G401 (cell line): ENCODE measurements at regions not wholly inside any gene's neighbourhood (a gene's known extent, or its start where the extent isn't known, plus 50 kb on each side); places are given as distances from the start of the nearest gene placed in this dataset.
"Not testable (repeated sequence)": the region's sequence is repeated elsewhere in the genome, so short reads cannot be mapped to it uniquely, and the experiment has no call there.

Experiments used
- DNase-seq: peaks from one replicate; pipeline ENCODE4 v3.0.0-alpha.2; 2015; ENCODE audit warnings: low spot score
- in situ Hi-C: cut with HindIII; loops from 2 replicates; pipeline ENCODE4 v1.10.0; 2016; ENCODE audit warnings: low sequenced_read_pairs, mixed read lengths

DNA sequence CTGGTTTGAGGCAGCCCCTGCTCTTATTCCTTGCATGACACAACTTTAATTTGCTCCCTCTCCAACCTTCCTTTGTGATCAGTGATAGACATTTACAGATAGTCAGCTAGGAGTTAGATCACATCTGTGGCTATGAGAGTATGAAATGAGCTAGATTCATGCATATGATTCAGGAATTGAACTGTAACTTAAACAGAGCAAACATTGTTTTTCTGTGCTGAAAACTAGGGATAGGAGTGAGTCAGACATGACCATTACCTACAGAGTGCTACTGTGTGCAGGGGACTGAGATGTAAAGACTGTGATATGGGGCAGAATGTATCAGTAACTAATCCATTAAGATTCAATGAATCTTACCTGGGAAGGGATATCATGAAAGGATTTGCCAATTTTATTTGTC, 279.4 kb upstream of the SPTLC3 start:
- DNase-seq: no peak
- in situ Hi-C loops: no loop called here

DNA sequence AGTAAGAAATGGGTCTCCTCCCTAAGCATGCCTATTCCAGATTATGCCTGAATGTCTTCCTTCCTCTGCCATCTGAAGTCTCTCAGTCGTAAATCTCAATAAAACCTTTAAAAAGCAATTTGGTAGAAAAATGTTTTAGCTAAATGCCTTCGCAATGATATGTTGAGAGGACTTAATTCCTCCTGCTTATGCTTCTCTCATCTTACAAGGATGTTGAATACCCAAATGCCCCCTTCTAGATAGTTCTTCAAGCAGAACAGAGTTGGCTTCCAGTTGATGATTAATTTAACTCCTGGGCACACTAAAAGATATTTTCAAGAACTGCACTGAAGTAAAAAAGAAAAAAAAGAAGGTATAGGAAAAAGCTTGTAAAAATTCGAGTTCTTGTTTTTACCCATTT, 275.0 kb upstream of the SPTLC3 start:
- no peak for DNase-seq
- in situ Hi-C loops: no loop called here

DNA sequence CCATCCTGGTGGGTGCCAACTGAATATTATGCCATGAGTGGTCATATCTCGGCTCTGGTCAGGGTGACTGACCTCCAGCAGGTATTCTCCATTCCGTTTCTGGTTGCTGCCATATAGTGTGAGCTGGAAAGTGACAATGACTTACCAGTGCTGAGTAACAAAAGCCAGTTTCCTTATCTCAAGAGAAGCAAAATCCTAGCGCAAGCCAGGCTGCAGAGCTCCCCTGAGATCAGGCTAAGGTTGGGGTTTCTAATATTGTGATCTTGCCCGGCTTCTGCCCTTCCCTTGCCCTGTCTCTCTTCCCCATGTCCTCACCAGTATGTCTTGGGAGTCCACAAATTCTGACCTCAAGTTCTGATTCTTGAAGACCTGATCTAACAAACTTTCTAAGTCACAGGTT, 271.3 kb upstream of the SPTLC3 start:
- in situ Hi-C loops: no loop called here

DNA sequence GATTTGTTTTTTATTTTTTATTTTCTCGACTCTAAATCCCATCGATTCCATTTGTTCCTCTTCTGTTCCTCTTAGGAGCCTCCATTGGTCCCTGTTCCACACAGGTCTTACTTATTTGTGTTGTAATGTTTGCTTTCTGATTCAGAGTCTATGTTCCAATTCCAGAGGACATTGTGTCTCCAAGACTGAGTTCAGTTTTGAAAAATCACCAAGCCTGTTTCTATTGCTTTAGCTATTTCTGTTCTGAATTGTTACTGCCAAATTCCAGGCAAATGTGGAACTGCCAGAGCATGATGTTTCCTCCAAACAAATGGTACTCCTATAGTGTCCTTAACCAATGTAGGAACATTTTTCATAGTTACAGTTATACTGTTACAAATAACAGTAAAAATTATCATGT, 270.9 kb upstream of the SPTLC3 start:
- in situ Hi-C loops: no loop called here

More for the DNA sequence above, 271.3 kb upstream of the SPTLC3 start:
- DNase-seq: no peak

DNA sequence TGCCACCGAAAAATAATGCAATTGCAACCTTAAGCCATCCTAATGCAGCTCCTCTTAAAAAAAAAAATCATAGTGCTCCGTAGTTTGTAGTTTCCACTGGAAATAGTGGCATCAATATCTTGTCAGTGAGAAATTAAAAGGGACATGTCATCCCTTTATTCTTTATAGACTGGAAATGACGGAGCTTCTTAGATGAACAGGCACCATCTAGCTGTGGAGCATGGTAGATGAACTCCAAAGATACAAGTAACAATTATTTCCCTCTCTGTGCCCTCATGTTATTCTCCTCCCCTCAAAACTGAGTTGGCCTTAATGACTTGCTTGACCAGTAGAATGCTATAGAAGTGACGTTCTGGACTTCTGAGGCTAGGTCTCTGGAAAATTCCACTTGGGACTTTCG, 268.1 kb upstream of the SPTLC3 start:
- in situ Hi-C loops: no loop called here
- no peak for DNase-seq

More for the DNA sequence above, 270.9 kb upstream of the SPTLC3 start:
- DNase-seq: no peak

DNA sequence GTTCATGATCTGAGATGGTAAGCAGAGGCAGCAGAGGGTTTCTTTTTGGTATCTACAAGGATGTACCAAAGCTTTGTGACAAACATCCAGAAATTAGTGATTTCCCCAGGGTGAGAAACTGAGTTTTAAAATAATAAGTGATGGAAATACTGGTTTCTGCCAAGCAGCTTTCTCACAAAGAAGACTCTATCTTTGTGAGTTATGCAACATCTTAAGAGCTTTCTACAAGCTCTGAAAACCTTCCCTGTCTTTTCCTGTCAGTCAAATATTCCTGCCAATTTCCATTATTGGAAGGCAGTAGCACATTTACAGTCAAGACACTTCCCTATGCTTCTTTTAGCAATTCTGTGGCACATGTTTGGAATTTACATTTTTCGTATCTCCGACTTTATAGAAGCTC, 264.7 kb upstream of the SPTLC3 start:
- in situ Hi-C loops: no loop called here

DNA sequence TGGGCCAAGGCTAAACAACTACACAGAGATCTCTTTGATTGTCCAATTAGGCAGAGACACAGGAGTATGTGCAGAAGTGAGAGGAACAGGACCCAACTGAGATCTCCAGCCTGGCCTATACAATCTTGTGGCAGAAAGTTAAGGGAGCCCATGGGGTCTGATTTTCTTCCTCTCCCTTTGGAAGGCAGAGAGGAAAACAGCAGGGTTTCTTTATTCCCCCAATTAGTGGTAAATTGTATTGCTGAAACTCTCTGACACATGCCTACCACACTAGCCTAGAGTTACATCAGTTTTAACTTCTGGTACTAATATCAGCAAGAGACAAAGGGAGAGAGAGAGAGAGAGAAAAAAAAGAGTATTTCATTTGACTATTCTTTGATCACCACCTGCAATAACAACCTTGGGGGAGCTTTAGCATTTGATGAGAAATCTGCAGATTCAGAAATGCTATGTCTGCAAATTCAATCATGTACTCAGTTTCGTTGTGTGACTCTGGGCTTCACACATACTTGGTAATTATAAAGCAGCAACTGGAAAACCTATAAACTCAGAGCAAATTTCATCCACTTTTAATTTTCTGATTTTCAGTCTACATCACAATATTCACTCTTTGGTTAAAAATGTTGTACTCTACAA, 260.3 kb upstream of the SPTLC3 start:
- in situ Hi-C loops: no loop called here
- no peak for DNase-seq

More for the DNA sequence above, 264.7 kb upstream of the SPTLC3 start:
- DNase-seq: no peak

DNA sequence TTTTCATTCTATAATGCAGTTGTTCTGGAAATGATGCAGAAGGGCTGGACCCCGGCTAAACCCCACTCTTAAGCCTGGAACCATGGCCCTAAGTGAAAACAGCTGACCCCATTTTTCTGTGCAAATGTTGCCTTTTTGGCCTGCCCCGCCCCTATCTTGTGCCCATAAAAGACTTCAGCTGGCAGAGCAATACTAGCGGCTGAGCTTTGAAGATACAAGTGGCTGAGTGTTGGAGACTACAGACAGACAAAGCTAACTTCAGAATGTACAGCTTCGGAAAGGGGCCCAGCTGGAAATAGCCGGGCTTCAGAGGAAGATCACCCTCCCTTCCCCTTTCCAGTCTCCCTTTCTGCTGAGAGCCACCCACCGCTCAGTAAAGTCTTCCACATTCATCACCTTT, 258.6 kb upstream of the SPTLC3 start:
- in situ Hi-C loops: no loop called here

DNA sequence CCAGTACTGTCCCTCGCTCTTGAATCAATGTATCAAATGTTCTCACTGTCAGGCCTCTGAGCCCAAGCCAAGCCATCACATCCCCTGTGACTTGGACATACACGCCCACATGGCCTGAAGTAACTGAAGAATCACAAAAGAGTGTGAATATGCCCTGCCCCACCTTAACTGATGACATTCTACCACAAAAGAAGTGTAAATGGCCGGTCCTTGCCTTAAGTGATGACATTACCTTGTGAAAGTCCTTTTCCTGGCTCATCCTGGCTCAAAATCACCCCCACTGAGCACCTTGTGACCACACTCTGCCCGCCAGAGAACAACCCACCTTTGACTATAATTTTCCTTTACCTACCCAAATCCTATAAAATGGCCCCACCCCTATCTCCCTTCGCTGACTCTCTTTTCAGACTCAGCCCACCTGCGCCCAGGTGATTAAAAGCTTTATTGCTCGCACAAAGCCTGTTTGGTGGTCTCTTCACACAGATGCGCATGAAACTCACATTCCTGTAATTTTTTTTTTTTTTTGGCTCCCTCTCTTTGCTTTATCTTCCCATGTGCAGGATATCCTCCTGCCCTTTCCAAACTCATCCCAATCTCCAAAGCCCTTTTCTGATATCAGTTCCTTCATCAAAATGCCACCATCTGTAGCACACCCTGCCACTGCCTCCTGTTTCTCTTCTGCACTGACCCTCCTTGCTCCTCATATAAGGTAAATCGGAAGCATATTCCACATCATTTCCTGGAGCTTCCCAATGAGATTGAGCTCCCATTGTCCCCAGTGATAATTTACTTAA, 255.7 kb upstream of the SPTLC3 start:
- DNase-seq, in situ Hi-C loops: not testable (repeated sequence)

More for the DNA sequence above, 258.6 kb upstream of the SPTLC3 start:
- DNase-seq: no peak

DNA sequence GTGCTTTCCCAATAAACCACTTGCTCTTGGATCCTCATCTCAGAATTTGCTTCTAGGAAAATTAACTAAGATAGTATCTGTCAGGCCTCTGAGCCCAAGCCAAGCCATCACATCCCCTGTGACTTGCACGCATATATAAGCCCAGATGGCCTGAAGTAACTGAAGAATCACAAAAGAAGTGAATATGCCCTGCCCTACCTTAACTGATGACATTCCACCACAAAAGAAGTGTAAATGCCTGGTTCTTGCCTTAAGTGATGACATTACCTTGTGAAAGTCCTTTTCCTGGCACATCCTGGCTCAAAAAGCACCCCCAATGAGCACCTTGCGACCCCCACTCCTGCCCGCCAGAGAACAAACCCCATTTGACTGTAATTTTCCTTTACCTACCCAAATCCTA, 255.0 kb upstream of the SPTLC3 start:
- DNase-seq, in situ Hi-C loops: not testable (repeated sequence)

DNA sequence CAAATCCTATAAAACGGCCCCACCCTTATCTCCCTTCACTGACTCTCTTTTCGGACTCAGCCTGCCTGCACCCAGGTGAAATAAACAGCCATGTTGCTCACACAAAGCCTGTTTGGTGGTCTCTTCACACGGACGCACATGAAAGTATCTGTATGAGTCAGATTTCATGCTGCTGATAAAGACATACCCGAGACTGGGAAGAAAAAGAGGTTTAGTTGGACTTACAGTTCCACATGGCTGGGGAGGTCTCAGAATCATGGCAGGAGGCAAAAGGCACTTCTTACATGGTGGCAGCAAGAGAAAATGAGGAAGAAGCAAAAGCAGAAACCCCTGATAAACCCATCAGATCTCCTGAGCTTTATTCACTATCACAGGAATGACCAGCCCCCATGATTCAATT, 249.3 kb upstream of the SPTLC3 start:
- in situ Hi-C loops: not testable (repeated sequence)

DNA sequence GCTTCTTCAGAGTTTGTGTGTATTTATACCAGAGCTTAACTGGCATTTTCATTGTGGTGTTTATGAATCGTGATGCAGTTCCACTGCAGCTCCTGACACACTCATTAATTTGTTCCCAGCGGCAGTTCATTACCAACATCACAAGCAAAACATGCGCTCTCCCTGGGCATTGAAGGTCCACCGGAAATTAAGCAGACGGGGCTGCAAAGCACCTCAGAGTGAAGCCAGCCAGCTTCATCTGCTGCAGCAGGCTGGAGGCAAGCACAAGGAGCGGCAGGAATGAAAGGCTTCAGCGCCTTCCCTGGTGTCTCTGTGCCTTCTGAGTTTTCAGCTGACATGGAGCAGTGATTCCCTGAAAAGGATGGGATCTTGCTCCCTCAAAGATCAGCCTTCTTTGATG, 246.0 kb upstream of the SPTLC3 start:
- in situ Hi-C loops: no loop called here
- peak; percentile 19 for DNase-seq

More for the DNA sequence above, 249.3 kb upstream of the SPTLC3 start:
- not testable (repeated sequence) for DNase-seq

DNA sequence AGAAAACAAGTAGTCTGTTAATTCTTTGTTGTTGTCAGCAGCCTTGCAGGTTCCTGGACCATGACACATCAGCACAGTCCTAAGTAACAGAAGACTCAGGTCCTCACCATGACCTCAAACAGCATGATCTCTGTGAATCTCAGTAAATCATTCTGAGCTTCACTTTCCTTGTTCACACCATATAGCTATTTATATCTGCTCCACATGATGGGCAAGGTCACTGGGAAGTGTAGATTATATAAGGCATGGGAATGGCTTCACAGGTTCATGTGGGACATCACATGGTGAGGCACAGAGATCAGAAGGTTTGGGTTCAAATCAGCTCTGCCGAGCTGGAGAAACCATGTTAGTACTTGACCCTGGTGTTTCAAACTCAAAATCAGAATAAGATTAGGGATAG, 245.4 kb upstream of the SPTLC3 start:
- in situ Hi-C loops: no loop called here
- no peak for DNase-seq

DNA sequence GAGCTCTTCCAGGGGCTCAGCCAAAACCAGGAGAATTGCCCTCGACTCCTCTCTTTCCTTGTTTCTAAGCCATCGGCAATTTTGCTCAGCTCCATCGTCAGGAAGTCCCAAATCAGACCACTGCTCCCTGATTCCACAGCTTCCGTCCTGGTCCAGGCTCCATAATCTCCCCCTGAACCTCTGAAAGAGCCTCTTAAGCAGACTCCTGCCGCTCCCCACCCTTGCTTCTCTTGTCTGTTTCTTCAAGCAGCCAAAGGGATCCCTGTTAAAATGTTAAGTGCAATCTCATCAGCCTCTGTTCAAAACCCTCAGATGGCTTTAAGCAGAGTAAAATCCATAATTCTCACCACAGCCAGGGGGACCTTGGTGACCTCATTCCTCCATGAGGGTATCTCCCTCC, 244.7 kb upstream of the SPTLC3 start:
- in situ Hi-C loops: no loop called here
- no peak for DNase-seq

DNA sequence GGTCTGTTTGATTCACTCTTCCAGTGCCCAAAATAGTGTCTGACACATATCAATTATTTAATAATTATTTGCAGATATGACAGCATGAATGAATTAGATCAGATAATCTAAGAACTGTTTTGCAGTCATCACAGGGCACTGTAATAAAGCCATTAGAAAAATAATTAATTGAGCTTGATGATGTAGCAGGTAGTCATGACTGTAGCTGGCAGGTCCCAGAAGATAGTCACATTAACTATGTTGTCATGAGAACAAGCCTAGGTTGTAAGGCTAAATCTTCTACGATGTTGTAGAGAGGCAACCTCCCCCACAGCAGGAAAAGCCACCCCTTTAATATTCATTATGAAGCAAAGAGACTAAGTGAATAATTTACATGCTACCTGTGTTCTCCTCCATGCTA, 243.9 kb upstream of the SPTLC3 start:
- DNase-seq: no peak
- in situ Hi-C loops: no loop called here

DNA sequence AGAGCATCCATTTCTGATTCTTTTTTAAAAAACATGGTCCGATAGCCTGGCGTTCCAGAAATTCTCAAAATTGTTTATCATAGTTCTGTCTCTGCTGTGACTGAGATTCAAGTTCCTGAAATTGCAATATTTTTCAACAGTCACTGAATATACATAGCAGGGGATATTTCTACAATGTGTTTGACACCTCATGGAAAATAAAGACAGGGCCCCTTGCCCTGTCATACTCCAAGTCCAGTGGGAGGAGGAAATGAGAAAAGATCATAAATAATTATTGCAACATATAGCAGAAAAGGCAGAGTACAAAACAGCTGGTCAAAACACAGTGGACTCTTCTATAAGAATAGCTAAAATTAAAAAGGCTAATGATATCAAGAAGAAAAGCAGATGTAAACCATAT, 234.8 kb upstream of the SPTLC3 start:
- in situ Hi-C loops: no loop called here

DNA sequence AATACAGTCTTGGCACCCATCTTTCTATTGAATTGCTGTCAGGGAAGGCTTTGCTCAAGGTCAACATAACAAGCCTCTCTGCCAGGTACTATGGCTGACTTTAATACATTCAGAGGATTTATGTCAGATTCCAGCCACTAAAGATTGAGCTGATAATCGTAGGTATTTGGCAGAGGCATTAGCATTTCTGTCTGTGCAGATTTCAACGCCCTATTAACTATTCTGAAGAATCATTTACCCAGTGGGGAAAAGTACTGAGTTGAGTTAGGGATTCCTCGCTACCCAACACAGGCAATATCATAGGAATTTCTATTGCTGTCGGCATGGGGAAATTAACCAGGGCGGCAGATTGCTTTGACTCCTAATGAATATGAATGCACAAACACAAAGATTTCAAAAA, 233.7 kb upstream of the SPTLC3 start:
- no peak for DNase-seq
- in situ Hi-C loops: no loop called here

More for the DNA sequence above, 234.8 kb upstream of the SPTLC3 start:
- no peak for DNase-seq

DNA sequence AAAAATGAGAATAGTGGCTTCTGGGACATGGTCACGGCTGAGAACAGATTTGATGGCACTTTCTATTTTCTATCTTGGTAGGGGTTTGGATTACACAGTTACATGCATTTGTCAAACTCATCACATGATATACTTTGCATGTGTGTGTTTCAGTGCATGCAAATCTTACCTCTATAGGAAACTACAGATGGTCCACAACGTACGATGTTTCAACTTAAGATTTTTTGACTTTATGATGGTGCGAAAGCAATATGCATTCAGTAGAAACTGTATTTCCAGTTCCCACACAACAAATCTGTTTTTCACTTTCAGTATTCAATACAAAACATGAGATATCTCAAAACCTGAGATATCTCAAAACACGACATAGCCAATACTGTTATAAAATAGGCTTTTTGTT, 231.8 kb upstream of the SPTLC3 start:
- in situ Hi-C loops: no loop called here
- no peak for DNase-seq

DNA sequence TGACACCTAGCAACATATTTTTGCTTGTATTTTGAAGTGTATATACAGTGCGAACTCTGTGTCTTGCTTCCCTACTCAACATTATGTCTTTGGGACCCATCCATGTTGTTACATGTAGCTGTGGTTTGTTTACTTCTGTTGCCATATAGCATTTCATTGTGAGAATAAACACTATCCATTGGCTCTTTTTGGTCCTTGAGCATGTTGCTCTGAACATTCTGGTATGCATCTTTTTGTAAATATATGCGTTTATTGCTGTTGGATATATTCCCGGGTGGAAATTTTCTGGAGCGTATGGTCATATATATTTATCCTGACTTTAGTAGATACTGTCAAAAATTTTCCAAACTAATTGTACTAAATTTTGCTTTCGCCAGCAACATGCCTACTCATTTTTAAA, 222.5 kb upstream of the SPTLC3 start:
- in situ Hi-C loops: no loop called here
- no peak for DNase-seq

DNA sequence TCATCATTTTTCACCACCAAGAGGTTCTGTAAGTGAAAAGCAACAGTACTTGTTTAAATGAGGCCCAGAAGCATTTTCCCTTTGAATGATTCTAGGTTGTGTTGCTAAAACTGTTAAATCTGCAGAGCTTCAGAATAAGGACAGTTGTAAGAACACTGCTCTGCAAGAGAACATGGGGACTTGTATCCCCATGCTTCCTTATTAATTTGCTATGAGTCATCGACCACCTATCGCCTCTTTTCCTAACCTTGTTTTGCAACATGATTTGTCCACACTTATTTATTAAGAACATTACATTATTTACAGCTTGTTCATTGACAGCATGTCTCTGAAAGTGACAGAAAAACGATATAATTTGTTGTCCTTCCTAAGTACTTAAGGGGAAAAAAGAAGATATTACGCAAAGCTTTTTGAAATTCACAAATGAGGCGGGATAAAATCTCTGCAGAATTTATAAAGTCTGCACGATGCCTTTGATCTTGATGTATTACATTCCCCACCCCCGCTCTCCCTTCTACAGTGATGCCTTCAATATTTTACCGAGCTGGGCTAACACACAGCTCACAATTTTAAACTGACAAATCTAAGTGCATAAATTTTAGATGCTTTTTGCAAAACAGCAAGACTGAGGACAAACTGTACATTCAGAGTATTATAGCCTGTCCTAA, 220.0 kb upstream of the SPTLC3 start:
- in situ Hi-C loops: no loop called here
- DNase-seq: no peak
